RKO (cell line): ENCODE measurements at regions not wholly inside any gene's neighbourhood (a gene's known extent, or its start where the extent isn't known, plus 50 kb on each side); places are given as distances from the start of the nearest gene placed in this dataset.

Source experiments
- DNase-seq: peaks from one replicate; pipeline ENCODE4 v3.0.0-alpha.2; 2016; ENCODE audit warnings: low spot score

DNA sequence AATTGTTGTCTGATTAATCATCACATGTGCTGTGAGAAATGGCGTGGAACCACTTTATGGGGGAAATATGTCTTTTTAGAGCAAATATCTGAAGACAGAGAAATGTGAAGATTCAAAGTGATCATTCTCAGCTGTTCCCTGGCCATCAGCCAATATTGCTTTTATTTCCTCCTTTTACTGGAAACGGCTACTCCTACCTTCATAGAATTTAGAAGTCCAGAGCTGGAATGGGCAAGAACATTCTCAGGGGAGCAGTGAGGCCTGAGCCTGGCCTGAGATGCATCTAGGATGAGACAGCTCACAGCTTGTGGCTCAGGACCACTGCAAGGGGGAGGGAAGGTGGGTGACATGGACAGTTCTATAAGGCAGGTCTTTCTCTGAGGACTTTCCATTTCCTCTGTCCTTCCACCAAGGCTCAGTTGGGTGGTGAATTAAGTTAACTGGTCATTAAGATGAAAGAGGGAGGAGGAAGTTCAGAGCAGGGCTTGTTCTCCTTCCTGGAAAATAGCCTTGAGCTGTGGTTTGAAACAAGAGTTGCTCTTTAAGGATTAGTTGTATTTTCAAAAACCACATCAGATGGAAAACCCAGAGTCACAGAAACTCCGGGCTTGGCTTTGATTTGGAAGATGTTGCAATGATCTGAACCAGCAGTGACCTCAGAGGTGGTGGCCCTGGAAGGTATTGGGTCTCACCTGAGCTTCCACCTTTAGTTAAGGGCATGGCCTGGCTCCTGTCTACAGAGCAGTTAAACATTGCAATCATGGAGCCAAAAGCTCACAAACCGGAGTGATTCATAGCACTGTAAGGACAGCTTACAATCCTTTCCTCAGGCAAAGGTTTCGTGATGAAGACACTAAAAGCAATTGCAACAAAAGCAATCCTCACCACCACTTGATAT is 144.3 kb downstream of the VAPA start:
- no peak for DNase-seq

DNA sequence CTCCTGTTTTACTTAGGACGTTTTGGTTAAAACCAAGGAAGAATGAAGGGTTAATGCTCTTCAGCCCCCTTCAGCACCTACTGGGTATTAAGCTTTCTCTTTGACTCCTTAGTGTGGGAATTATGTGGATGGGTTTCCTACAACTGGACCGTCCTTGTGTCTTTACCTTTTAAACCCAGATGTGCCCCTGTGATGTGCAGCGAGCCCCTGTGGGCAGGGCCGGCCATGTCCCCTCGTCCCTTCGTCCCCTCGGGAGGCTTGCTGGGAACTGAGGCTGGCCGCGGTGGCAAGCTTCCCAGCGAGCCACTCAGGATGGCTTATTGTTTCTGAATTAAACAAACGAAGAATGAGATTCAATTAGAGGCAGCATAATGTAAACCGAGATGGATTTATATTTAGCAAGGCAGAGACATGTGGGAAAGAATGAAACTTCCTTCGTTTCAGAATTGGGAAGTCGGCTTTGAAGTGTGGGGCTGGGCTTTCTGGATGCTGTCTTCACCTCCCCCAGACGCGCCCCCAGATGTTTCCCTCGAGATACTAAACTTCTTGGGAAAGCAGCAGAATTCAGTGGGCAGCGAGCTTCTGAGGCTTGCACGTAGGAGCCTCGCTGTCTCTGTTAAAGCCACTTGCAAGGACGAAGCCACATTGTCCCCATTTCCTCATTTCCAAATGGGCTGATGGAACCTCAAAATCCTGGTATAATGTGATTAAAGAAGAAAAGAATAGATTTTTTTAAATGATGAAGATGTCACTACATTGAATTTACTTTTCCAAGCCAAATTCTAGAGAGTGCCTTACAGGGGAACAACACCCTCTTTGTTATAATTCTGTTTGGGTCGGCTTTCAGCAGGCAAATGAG is 146.0 kb downstream of the VAPA start:
- no peak for DNase-seq

GRCh38 chr18:10060469-10060782 is 146.6 kb downstream of the VAPA start:
- DNase-seq = no peak

DNA sequence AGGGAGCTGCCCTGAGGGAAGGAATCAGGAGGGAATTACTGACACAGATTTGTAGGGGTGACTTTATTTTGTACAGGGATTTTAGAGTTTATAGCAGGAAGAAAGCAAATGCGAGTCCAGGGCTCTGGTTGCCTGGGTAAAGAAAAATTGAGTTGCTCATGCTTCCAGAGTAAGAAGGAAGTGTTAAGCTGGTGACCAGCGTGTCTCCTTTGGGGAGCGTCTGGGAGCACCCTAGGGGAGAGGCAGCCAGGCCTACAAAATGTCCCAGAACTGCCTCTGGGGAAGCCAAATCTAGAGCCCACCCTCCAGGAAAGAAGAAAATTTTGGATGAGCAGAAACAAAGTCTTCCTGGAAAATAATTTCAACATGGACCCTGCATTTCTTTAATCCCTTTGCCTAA is 147.0 kb downstream of the VAPA start:
- DNase-seq = no peak

- no peak for DNase-seq
Observed at GRCh38 chr18:10061566-10062140, 147.8 kb downstream of the VAPA start.

GRCh38 chr18:10062302-10063300 is 148.8 kb downstream of the VAPA start:
- DNase-seq = no peak

DNA sequence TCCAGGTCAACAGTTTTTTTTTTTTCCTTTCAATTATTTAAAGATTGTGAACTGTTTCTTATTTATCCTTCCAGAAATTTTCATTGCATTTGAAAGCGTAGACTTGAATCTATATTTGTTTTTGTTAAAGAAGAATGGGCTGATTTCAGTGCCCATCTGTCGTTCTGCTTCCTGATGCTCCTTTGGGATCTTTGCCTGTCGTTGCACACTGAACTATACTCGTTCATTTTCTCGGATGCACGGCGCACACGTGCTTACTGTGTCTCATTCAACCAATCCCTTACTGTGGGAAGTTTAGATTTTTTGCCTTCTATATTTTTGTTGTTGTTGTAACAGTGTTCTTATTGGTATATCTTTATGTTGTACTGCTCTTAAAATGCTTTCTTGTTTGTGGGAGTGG is 149.7 kb downstream of the VAPA start:
- no peak for DNase-seq

DNA sequence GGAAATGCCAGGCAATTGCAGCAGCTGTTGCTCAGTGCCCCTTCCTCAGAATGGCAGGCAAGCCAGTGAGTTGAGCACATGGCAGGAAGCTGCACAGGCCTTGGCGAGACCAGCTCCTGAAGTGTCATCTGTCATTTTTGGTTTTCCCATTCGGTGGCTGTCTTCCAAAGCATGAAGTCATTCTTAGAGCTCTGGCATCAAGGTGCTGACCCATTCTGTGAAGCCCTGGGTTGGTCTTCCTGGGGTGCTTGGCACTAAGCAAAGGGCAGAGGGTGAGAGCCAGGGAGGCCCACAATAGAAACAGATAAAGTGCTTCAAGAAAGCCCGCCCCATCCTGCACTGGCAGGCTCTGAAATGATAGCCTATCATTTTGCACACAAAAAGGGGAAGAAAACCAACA is 150.5 kb downstream of the VAPA start:
- no peak for DNase-seq

DNA sequence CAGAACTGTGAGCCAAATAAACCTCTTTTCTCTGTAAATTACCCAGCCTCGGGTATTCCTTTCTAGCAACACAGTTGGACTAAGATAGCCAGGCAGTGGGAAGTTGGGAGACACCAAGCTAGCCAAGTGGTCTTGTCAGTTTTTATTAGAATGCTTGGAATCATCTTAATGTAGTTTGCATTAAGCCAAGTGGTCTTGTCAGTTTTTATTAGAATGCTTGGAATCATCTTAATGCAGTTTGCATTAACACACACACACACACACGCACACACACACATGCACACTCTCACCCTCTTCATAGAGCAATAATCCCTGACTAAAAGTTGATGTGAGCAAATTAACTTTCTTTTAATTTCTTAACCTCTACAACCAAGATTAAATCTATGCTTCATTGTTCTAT is 151.5 kb downstream of the VAPA start:
- no peak for DNase-seq

GRCh38 chr18:10067670-10068659 is 154.1 kb downstream of the VAPA start:
- no peak for DNase-seq

DNA sequence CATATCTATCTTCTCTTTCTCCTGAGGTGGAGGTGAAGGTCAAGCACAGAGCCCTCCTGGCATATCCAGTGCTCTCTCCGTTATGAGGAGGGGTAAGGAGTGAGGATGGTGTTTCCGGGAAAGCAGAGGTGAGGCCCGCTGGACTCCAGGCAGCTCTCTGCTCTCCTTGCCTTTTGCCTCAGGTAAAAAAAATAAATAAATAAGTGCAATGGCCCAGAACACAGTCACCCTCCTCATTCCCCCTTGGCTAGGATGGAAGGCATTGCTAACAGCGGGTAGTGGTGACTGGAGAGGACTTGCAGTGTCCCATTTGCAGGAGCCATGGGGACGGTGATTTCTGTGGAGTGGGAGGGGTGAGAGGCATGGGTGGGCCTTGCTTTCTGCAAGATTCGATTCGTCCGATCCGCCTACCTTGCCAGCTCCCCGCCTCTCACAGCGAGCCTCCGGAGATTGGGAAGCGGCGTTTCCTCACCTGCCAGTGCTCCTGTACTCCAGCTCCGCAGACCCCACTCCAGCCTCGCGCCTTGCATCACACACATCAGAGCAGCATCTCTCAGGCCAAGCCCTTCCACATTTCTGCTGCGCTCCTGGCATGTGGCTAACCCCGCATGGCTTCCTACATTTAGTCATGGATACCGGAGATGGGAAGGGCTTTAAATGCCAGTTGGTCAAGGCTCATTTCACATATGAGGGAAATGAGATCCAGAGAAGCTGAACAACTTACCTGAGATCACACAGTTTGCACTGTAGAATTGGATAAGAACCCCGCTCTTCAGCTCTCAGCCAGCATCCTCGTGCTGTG is 155.2 kb downstream of the VAPA start:
- DNase-seq = no peak

GRCh38 chr18:10070561-10071000 is 156.8 kb downstream of the VAPA start:
- no peak for DNase-seq

- no peak for DNase-seq
Observed at GRCh38 chr18:10072671-10073175, 158.9 kb downstream of the VAPA start.

DNA sequence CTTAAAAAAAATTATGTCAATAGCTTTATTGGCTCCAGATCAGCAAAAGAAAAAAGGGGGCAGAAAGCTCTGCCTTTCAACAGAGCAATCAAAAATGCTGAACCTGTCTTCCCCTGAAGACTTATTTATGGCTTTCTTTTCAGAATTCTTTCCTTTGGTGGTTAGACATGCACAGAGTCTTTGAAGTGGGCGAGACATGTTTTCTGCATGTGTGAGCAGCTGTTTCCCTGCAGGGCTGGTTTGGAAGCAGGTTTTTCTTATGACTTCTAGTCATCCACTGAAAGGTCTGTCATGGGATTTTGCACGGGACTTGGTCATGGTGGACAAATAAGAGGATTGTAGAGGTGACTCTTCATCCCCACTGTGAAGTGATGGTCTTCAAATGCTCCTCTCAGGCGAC is 160.3 kb downstream of the VAPA start:
- no peak for DNase-seq

DNA sequence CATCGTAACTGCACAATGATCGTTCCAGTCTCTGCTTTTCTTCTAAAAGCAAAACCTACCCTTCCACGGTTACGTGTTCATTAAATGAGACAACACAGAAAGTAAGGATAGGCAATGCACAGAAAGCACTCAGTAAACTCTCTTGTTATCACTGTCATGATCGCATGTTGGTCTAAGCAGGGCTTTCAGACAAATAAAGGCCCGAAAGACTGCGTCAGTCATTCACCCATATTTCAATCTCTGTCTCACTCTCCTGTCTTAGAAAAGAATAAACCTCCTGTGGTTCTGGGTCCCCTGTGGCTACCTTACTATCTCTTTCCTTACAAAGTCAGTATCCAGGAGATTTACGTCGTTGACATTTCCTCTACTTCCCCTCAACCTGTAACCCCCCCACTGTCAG is 160.9 kb downstream of the VAPA start:
- no peak for DNase-seq

- DNase-seq = no peak
Observed at GRCh38 chr18:10076502-10077030, 162.8 kb downstream of the VAPA start.

- no peak for DNase-seq
Observed at GRCh38 chr18:10077986-10078385, 164.2 kb downstream of the VAPA start.

- no peak for DNase-seq
Observed at GRCh38 chr18:10080372-10080771, 166.6 kb downstream of the VAPA start.

DNA sequence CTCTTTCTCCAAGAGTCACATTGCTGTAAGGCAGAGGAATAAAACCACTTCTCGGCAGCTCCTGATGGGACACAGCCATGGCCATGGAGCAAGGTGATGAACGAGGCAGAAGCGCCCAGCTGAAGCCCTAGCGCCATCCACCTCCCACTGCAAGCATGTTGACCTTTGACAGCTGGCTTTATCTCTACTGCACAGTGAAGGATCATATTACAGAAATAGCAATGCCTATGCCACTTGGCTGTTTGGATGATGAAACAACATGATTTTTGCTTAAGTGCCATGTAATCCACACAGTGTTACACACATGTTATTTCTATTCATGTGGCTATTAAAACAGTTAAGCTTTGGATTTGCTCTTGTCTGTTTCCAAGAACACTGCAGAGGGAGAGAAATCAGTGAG is 167.7 kb downstream of the VAPA start:
- no peak for DNase-seq
